OCI-LY3 (cell line): ENCODE measurements at regions not wholly inside any gene's neighbourhood (a gene's known extent, or its start where the extent isn't known, plus 50 kb on each side); places are given as distances from the start of the nearest gene placed in this dataset.

ENCODE experiments used
- EZH2phosphoT487 ChIP-seq: fragments of 200-600 bp; shearing (Covaris generic); IDR thresholded peaks from 2 replicates; pipeline ENCODE4 v1.6.1; 2018; ENCODE audit warnings: antibody characterized with exemption, mixed run types, low read depth
- TF ChIP-seq, protein P1 (sequence below): fragments of 200-600, 300-600 bp; sonication (generic); IDR thresholded peaks from 2 replicates; pipeline ENCODE4 v1.5.1; 2014; ENCODE audit warnings: antibody characterized with exemption, low read length, low read depth

DNA sequence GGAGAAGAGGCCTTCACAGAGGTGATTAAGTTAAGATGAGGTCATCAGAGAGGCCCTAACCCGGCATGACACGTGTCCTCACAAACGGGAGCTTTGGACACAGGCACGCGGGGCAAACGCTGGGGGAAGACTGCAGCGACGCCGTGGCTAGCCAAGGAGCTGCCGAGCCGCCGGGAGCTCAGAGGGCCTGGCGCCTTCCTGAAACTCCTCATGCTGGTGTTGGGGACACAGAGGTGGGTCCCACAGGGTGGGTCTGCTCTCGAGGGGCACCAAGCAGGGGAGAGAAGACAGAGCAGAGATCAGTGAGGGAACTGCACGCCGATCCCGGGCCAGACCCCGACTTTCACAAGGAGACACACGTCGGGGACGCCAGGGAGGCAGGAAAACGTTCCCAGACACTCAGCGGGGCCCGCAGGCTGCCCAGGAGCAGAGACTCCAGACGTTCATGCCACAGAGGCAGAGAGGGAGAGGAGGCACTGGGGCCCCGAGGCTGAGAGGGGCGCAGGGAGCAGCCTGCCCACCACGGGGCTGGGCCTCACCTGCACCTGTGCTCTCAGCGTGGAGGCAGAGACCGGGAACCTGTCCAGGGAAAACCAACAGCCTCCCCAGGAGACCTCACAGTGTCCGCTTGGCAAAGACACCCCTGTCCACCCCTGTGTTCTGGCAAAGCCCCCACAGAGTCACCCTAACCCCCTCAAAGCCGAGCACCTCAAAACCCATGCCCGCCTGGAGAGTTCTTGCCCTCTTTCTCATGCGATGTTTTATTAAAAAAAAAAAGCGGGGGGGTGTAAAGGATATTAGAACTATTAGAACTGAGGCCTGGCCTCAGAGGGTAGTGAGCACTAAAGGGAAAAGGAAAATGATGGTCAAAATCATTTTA lies 103.8 kb downstream of the PDGFA start:
- TF ChIP-seq, protein P1, sequence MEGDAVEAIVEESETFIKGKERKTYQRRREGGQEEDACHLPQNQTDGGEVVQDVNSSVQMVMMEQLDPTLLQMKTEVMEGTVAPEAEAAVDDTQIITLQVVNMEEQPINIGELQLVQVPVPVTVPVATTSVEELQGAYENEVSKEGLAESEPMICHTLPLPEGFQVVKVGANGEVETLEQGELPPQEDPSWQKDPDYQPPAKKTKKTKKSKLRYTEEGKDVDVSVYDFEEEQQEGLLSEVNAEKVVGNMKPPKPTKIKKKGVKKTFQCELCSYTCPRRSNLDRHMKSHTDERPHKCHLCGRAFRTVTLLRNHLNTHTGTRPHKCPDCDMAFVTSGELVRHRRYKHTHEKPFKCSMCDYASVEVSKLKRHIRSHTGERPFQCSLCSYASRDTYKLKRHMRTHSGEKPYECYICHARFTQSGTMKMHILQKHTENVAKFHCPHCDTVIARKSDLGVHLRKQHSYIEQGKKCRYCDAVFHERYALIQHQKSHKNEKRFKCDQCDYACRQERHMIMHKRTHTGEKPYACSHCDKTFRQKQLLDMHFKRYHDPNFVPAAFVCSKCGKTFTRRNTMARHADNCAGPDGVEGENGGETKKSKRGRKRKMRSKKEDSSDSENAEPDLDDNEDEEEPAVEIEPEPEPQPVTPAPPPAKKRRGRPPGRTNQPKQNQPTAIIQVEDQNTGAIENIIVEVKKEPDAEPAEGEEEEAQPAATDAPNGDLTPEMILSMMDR, result no peak
- TF ChIP-seq EZH2phosphoT487, result no peak
